GM23338 (cell line): ENCODE measurements at regions not wholly inside any gene's neighbourhood (a gene's known extent, or its start where the extent isn't known, plus 50 kb on each side); places are given as distances from the start of the nearest gene placed in this dataset.

Experiments
- ATAC-seq: fragments of 200-7000 bp; cut with Tn5 transposase; 3 replicates; pipeline ENCODE4 v1.9.1; 2020
- DNase-seq: peaks from one replicate; pipeline ENCODE4 v3.0.0-alpha.2; 2015; ENCODE audit warnings: low spot score
- H2AFZ ChIP-seq: fragments of 200-600 bp; sonication (generic); 2 replicates; pipeline ENCODE4 v1.8.0; 2016; ENCODE audit warnings: antibody characterized with exemption, mild to moderate bottlenecking, moderate library complexity
- H3F3A ChIP-seq: fragments of 200-600 bp; sonication (generic); replicated peaks from 2 replicates; pipeline ENCODE4 v1.8.0; 2017; ENCODE audit warnings: antibody characterized with exemption, mixed run types, low read depth
- H3K27ac ChIP-seq: fragments of 200-600 bp; sonication (generic); 2 replicates; pipeline ENCODE4 v1.6.1; 2016; ENCODE audit warnings: low read depth
- H3K27me3 ChIP-seq: fragments of 200-600 bp; sonication (generic); 2 replicates; pipeline ENCODE4 v1.8.0; 2016; ENCODE audit warnings: mild to moderate bottlenecking, mixed run types, moderate library complexity; ENCODE audit not compliant: insufficient read depth
- H3K36me3 ChIP-seq: fragments of 200-600 bp; sonication (generic); 2 replicates; pipeline ENCODE4 v1.8.0; 2016; ENCODE audit warnings: mild to moderate bottlenecking; ENCODE audit not compliant: insufficient read depth
- H3K4me1 ChIP-seq: fragments of 200-600 bp; sonication (generic); 2 replicates; pipeline ENCODE4 v1.8.0; 2016; ENCODE audit warnings: mild to moderate bottlenecking, moderate library complexity; ENCODE audit not compliant: insufficient read depth
- H3K4me2 ChIP-seq: fragments of 200-600 bp; sonication (generic); 2 replicates; pipeline ENCODE4 v1.7.1; 2017; ENCODE audit warnings: mixed run types
- H3K4me3 ChIP-seq: fragments of 200-600 bp; sonication (generic); 2 replicates; pipeline ENCODE4 v1.6.1; 2016; ENCODE audit warnings: mixed run types
- H3K79me2 ChIP-seq: fragments of 200-600 bp; sonication (generic); replicated peaks from 2 replicates; pipeline ENCODE4 v1.8.0; 2017; ENCODE audit warnings: mild to moderate bottlenecking; ENCODE audit not compliant: insufficient read depth
- H3K9me2 ChIP-seq: fragments of 200-600 bp; sonication (generic); 2 replicates; pipeline ENCODE4 v1.8.0; 2017; ENCODE audit not compliant: insufficient read depth
- H4K20me1 ChIP-seq: fragments of 200-600 bp; sonication (generic); replicated peaks from 2 replicates; pipeline ENCODE4 v1.8.0; 2017; ENCODE audit warnings: mild to moderate bottlenecking; ENCODE audit not compliant: insufficient read depth
- H3K27ac Mint-ChIP-seq: 2 replicates; pipeline ENCODE4 v1.8.0; 2020; ENCODE audit warnings: inconsistent platforms, mild to moderate bottlenecking, moderate library complexity, mixed read lengths
- H3K27me3 Mint-ChIP-seq: 3 replicates; pipeline ENCODE4 v1.8.0; 2022; ENCODE audit warnings: low read depth, mild to moderate bottlenecking, moderate library complexity, mixed read lengths, inconsistent platforms; ENCODE audit not compliant: insufficient read depth, poor library complexity
- H3K36me3 Mint-ChIP-seq: 3 replicates; pipeline ENCODE4 v1.8.0; 2021; ENCODE audit warnings: low read depth, mild to moderate bottlenecking, inconsistent platforms, moderate library complexity, mixed read lengths
- H3K4me1 Mint-ChIP-seq: 3 replicates; pipeline ENCODE4 v1.8.0; 2020; ENCODE audit warnings: mild to moderate bottlenecking, inconsistent platforms, mixed read lengths
- H3K4me3 Mint-ChIP-seq: 3 replicates; pipeline ENCODE4 v1.8.0; 2021; ENCODE audit warnings: moderate library complexity, mild to moderate bottlenecking, inconsistent platforms, mixed read lengths
- H3K9me3 Mint-ChIP-seq: 3 replicates; pipeline ENCODE4 v1.8.0; 2020; ENCODE audit warnings: moderate library complexity, mild to moderate bottlenecking, inconsistent platforms, mixed read lengths
- CREB1 ChIP-seq: fragments of 250-450 bp; sonication (Bioruptor Pico); IDR thresholded peaks from 2 replicates; pipeline ENCODE4 v1.5.0; 2020; ENCODE audit warnings: low read depth, mild to moderate bottlenecking, moderate library complexity
- EZH2phosphoT487 ChIP-seq: fragments of 200-600 bp; sonication (generic); IDR thresholded peaks from one replicate; pipeline ENCODE4 v1.8.1; 2018; ENCODE audit warnings: antibody characterized with exemption; ENCODE audit not compliant: unreplicated experiment
- JUNB ChIP-seq: IDR thresholded peaks from one replicate; pipeline ENCODE4 v1.6.1; 2016; ENCODE audit warnings: antibody characterized with exemption; ENCODE audit not compliant: unreplicated experiment
- NANOG ChIP-seq: IDR thresholded peaks from 2 replicates; pipeline ENCODE4 v1.6.1; 2016; ENCODE audit warnings: antibody characterized with exemption, borderline replicate concordance
- POLR2AphosphoS5 ChIP-seq: IDR thresholded peaks from 2 replicates; pipeline ENCODE4 v1.6.1; 2016; ENCODE audit warnings: antibody characterized with exemption, low read depth
- ZNF114 ChIP-seq: fragments of 250-450 bp; sonication (Bioruptor Pico); IDR thresholded peaks from 2 replicates; pipeline ENCODE4 v1.5.0; 2020; ENCODE audit warnings: mild to moderate bottlenecking, moderate library complexity
- ZNF331 ChIP-seq: fragments of 250-450 bp; sonication (Bioruptor Pico); IDR thresholded peaks from 2 replicates; pipeline ENCODE4 v1.5.0; 2020; ENCODE audit warnings: low read depth, mild to moderate bottlenecking, moderate library complexity
- TF ChIP-seq, protein P1 (sequence below): fragments of 250-450 bp; sonication (Bioruptor Pico); IDR thresholded peaks from 2 replicates; pipeline ENCODE4 v1.5.0; 2020; ENCODE audit warnings: mild to moderate bottlenecking, moderate library complexity
- TF ChIP-seq, protein P2 (sequence below): IDR thresholded peaks from 2 replicates; pipeline ENCODE4 v1.6.1; 2016; ENCODE audit warnings: antibody characterized with exemption

DNA sequence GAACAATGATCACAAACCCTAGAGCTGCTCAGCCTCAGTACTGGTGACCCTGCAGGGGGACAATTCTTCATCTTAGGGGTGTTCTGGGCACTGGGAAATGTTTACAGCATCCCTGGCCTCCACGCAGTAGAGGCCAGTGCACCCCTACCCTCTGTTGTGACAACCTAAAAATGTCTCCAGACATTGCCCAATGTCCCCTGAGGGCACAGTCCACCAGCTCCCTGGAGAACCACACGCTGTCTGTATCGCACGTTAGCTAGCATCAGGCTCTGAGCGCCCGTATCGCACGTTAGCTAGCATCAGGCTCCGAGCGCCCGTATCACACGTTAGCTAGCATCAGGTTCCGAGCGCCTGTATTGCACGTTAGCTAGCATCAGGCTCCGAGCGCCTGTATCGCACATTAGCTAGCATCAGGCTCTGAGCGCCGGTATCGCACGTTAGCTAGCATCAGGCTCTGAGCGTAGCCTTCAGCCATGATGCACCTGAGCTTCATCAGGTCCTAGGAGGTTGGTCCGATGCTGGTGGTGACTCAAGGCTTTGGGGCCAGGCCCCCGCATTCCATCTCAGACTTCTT is 111.1 kb upstream of the ANO1 start (continued):
- TF ChIP-seq, protein P1, sequence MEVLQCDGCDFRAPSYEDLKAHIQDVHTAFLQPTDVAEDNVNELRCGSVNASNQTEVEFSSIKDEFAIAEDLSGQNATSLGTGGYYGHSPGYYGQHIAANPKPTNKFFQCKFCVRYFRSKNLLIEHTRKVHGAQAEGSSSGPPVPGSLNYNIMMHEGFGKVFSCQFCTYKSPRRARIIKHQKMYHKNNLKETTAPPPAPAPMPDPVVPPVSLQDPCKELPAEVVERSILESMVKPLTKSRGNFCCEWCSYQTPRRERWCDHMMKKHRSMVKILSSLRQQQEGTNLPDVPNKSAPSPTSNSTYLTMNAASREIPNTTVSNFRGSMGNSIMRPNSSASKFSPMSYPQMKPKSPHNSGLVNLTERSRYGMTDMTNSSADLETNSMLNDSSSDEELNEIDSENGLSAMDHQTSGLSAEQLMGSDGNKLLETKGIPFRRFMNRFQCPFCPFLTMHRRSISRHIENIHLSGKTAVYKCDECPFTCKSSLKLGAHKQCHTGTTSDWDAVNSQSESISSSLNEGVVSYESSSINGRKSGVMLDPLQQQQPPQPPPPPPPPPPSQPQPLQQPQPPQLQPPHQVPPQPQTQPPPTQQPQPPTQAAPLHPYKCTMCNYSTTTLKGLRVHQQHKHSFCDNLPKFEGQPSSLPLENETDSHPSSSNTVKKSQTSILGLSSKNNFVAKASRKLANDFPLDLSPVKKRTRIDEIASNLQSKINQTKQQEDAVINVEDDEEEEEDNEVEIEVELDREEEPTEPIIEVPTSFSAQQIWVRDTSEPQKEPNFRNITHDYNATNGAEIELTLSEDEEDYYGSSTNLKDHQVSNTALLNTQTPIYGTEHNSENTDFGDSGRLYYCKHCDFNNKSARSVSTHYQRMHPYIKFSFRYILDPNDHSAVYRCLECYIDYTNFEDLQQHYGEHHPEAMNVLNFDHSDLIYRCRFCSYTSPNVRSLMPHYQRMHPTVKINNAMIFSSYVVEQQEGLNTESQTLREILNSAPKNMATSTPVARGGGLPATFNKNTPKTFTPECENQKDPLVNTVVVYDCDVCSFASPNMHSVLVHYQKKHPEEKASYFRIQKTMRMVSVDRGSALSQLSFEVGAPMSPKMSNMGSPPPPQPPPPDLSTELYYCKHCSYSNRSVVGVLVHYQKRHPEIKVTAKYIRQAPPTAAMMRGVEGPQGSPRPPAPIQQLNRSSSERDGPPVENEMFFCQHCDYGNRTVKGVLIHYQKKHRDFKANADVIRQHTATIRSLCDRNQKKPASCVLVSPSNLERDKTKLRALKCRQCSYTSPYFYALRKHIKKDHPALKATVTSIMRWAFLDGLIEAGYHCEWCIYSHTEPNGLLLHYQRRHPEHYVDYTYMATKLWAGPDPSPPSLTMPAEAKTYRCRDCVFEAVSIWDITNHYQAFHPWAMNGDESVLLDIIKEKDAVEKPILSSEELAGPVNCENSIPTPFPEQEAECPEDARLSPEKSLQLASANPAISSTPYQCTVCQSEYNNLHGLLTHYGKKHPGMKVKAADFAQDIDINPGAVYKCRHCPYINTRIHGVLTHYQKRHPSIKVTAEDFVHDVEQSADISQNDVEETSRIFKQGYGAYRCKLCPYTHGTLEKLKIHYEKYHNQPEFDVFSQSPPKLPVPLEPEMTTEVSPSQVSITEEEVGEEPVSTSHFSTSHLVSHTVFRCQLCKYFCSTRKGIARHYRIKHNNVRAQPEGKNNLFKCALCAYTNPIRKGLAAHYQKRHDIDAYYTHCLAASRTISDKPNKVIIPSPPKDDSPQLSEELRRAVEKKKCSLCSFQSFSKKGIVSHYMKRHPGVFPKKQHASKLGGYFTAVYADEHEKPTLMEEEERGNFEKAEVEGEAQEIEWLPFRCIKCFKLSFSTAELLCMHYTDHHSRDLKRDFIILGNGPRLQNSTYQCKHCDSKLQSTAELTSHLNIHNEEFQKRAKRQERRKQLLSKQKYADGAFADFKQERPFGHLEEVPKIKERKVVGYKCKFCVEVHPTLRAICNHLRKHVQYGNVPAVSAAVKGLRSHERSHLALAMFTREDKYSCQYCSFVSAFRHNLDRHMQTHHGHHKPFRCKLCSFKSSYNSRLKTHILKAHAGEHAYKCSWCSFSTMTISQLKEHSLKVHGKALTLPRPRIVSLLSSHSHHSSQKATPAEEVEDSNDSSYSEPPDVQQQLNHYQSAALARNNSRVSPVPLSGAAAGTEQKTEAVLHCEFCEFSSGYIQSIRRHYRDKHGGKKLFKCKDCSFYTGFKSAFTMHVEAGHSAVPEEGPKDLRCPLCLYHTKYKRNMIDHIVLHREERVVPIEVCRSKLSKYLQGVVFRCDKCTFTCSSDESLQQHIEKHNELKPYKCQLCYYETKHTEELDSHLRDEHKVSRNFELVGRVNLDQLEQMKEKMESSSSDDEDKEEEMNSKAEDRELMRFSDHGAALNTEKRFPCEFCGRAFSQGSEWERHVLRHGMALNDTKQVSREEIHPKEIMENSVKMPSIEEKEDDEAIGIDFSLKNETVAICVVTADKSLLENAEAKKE (CRISPR knock-in tag) = no peak
- TF ChIP-seq EZH2phosphoT487 (no peak), JUNB (no peak), CREB1 (CRISPR knock-in tag) (no peak), NANOG (no peak)

DNA sequence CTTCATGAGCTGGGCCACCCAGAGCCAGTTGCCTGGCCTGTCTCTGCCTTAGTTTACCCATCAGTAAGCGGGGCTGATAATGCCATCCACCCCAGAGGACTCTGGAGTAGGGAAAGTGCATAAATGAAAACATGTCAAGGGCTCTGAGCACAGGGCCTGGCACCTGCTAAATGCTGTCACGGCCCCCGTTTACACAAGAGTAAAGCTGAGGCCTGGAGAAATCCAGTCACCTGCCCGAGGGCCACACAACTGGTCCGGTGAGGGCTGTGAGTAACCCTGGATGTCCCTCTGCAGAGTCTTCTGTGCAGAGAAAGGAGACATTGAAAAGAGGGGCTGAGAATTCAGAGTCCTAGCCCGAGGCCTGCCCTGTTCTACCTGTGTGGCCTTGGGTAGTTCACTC is 110.6 kb upstream of the ANO1 start:
- Histone ChIP-seq H3K79me2 (no peaks in the 10 kb centered on the region), H3K4me2 (no peak overlapping the region), H3F3A (no peaks in the 10 kb centered on the region), H2AFZ (no peak overlapping the region), H4K20me1 (no peaks in the 10 kb centered on the region), H3K9me2 (no peaks in the 10 kb centered on the region), H3K27me3 (no peaks in the 10 kb centered on the region), H3K27ac (no peak overlapping the region), H3K4me1 (peaks cover 18% of the 10 kb centered on the region), H3K36me3 (no peaks in the 10 kb centered on the region), H3K4me3 (no peak overlapping the region)
- Mint-ChIP-seq H3K4me1 (peaks cover 39% of the 10 kb centered on the region), H3K27me3 (peaks cover 11% of the 10 kb centered on the region), H3K36me3 (no peaks in the 10 kb centered on the region), H3K27ac (no peak overlapping the region), H3K9me3 (no peaks in the 10 kb centered on the region; the same call in 2 of the 3 replicates), H3K4me3 (no peak overlapping the region)
- no peak for ATAC-seq
- DNase-seq = no peak
- TF ChIP-seq, protein P1 (CRISPR knock-in tag) = no peak
- TF ChIP-seq ZNF331 (CRISPR knock-in tag) (no peak), EZH2phosphoT487 (no peak), ZNF114 (CRISPR knock-in tag) (no peak), CREB1 (CRISPR knock-in tag) (no peak), JUNB (no peak), POLR2AphosphoS5 (no peak)
- TF ChIP-seq, protein P2, sequence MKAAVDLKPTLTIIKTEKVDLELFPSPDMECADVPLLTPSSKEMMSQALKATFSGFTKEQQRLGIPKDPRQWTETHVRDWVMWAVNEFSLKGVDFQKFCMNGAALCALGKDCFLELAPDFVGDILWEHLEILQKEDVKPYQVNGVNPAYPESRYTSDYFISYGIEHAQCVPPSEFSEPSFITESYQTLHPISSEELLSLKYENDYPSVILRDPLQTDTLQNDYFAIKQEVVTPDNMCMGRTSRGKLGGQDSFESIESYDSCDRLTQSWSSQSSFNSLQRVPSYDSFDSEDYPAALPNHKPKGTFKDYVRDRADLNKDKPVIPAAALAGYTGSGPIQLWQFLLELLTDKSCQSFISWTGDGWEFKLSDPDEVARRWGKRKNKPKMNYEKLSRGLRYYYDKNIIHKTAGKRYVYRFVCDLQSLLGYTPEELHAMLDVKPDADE = no peak
